Ascending aorta (tissue), 2 donors: ENCODE measurements at regions not wholly inside any gene's neighbourhood (a gene's known extent, or its start where the extent isn't known, plus 50 kb on each side); places are given as distances from the start of the nearest gene placed in this dataset.

ENCODE experiments used
- DNase-seq, 2 donors: peaks; one replicate each; pipeline ENCODE4 v3.0.0-alpha.2; 2019; ENCODE audit warnings: low spot score in 2 of 2
- H3K27ac ChIP-seq, 2 donors: fragments of 200-600 bp; sonication (generic); one replicate each; pipeline ENCODE4 v1.5.1; 2016 to 2017; ENCODE audit warnings: mild to moderate bottlenecking in 1 of 2
- H3K27me3 ChIP-seq: fragments of 200-600 bp; sonication (generic); one replicate; pipeline ENCODE4 v1.5.1; 2017
- H3K36me3 ChIP-seq, 2 donors: fragments of 200-600 bp; sonication (generic); one replicate each; pipeline ENCODE4 v1.5.1; 2016
- H3K4me1 ChIP-seq, 2 donors: fragments of 200-600 bp; sonication (generic); one replicate each; pipeline ENCODE4 v1.5.1; 2016 to 2017; ENCODE audit warnings: mild to moderate bottlenecking in 1 of 2
- H3K4me3 ChIP-seq, 2 donors: fragments of 200-600 bp; sonication (generic); one replicate each; pipeline ENCODE4 v1.5.1; 2016 to 2017; ENCODE audit warnings: mild to moderate bottlenecking in 1 of 2
- H3K9me3 ChIP-seq, 2 donors: fragments of 200-600 bp; sonication (generic); one replicate each; pipeline ENCODE4 v1.5.1; 2016
- CTCF ChIP-seq, 3 experiments: fragments of 200-600 bp in 2 of 3; fragments of 450-650 bp in 1 of 3; sonication (generic) in 2 of 3; IDR thresholded peaks; one replicate each; pipeline ENCODE4 v1.5.1; 2016 to 2019; ENCODE audit warnings: antibody characterized with exemption in 3 of 3, mild to moderate bottlenecking in 1 of 3, moderate library complexity in 1 of 3
- intact Hi-C: fragments of 100-400 bp; cut with DNase I; formaldehyde crosslinking; loops from one replicate; pipeline ENCODE4 v1.15.1; 2023

- Histone ChIP-seq H3K4me3 (no peak overlapping the region), H3K27me3 (no peaks in the 10 kb centered on the region), H3K9me3 (peaks cover 0 to 14% of the 10 kb centered on the region in 2 donors), H3K4me1 (no peaks in the 10 kb centered on the region), H3K36me3 (no peaks in the 10 kb centered on the region), H3K27ac (no peak overlapping the region)
- no peak for TF ChIP-seq CTCF (IDR thresholded peaks at IDR 0.05)
- intact Hi-C loops: no loop called here
- no peak for DNase-seq
Measured at GRCh38 chr6:141290941-141291721, 841.6 kb upstream of the GJE1 start.

GRCh38 chr6:141288947-141289346 lies 843.8 kb upstream of the GJE1 start:
- Histone ChIP-seq H3K4me3 (no peak overlapping the region), H3K9me3 (peaks cover 0 to 11% of the 10 kb centered on the region in 2 donors), H3K27me3 (no peaks in the 10 kb centered on the region), H3K36me3 (no peaks in the 10 kb centered on the region), H3K27ac (no peak overlapping the region), H3K4me1 (no peaks in the 10 kb centered on the region)
- intact Hi-C loops: no loop called here
- TF ChIP-seq CTCF (IDR thresholded peaks at IDR 0.05): no peak
- no peak for DNase-seq

- intact Hi-C loops: no loop called here
- Histone ChIP-seq H3K4me3 (no peak overlapping the region), H3K9me3 (no peaks in the 10 kb centered on the region), H3K27me3 (no peaks in the 10 kb centered on the region), H3K4me1 (no peaks in the 10 kb centered on the region), H3K27ac (no peak overlapping the region), H3K36me3 (no peaks in the 10 kb centered on the region)
- DNase-seq: no peak
- TF ChIP-seq CTCF (IDR thresholded peaks at IDR 0.05): no peak
Measured at GRCh38 chr6:141282263-141282662, 850.5 kb upstream of the GJE1 start.

GRCh38 chr6:141269684-141270083 lies 863.0 kb upstream of the GJE1 start:
- Histone ChIP-seq H3K27ac (no peak overlapping the region), H3K9me3 (no peaks in the 10 kb centered on the region), H3K36me3 (no peaks in the 10 kb centered on the region), H3K27me3 (no peaks in the 10 kb centered on the region), H3K4me3 (no peak overlapping the region), H3K4me1 (no peaks in the 10 kb centered on the region)
- intact Hi-C loops: no loop called here
- no peak for DNase-seq
- TF ChIP-seq CTCF (IDR thresholded peaks at IDR 0.05): no peak

GRCh38 chr6:141267420-141267819 lies 865.3 kb upstream of the GJE1 start:
- intact Hi-C loops: no loop called here

More at GRCh38 chr6:141267420-141267819, 865.3 kb upstream of the GJE1 start:
- Histone ChIP-seq H3K9me3 (no peaks in the 10 kb centered on the region), H3K27me3 (no peaks in the 10 kb centered on the region), H3K36me3 (no peaks in the 10 kb centered on the region), H3K4me3 (no peak overlapping the region), H3K4me1 (no peaks in the 10 kb centered on the region), H3K27ac (no peak overlapping the region)
- no peak for TF ChIP-seq CTCF (IDR thresholded peaks at IDR 0.05)
- no peak for DNase-seq
